CD14-positive monocyte (primary cell): ENCODE measurements at regions not wholly inside any gene's neighbourhood (a gene's known extent, or its start where the extent isn't known, plus 50 kb on each side); places are given as distances from the start of the nearest gene placed in this dataset.

Experiments used
- DNase-seq, 3 donors: peaks; one replicate each; pipeline ENCODE4 v3.0.0-alpha.2; 2011 to 2022
- H2AFZ ChIP-seq: 2 replicates; pipeline ENCODE4 v1.6.0; 2012; ENCODE audit warnings: mild to moderate bottlenecking, low read depth, low read length, inconsistent platforms; ENCODE audit not compliant: insufficient read depth, poor library complexity, severe bottlenecking
- H3K27ac ChIP-seq, 2 donors: 1 replicate in 1 of 2; 2 replicates in 1 of 2; pipeline ENCODE4 v1.5.1; 2012 to 2013; ENCODE audit warnings: low read length in 2 of 2, control low read depth in 1 of 2, inconsistent platforms in 1 of 2, low read depth in 1 of 2, mild to moderate bottlenecking in 1 of 2
- H3K27me3 ChIP-seq, 2 donors: one replicate each; pipeline versions ENCODE4 v1.6.0 to v1.6.1; 2011 to 2013; ENCODE audit warnings: low read length in 2 of 2; ENCODE audit not compliant: control insufficient read depth in 2 of 2, insufficient read depth in 2 of 2
- H3K36me3 ChIP-seq, 2 donors: replicated peaks in 1 of 2; 1 replicate in 1 of 2; 2 replicates in 1 of 2; pipeline versions ENCODE4 v1.5.1 to v1.6.1; 2012 to 2013; ENCODE audit warnings: low read length in 2 of 2, control low read depth in 1 of 2, inconsistent platforms in 1 of 2, mild to moderate bottlenecking in 1 of 2; ENCODE audit not compliant: insufficient read depth in 2 of 2, control insufficient read depth in 1 of 2
- H3K4me1 ChIP-seq, 2 donors: 1 replicate in 1 of 2; 2 replicates in 1 of 2; pipeline versions ENCODE4 v1.5.1 to v1.6.1; 2012 to 2013; ENCODE audit warnings: low read length in 2 of 2, control low read depth in 1 of 2, inconsistent platforms in 1 of 2, mild to moderate bottlenecking in 1 of 2, moderate library complexity in 1 of 2; ENCODE audit not compliant: insufficient read depth in 2 of 2, control insufficient read depth in 1 of 2
- H3K4me2 ChIP-seq: replicated peaks from 2 replicates; pipeline ENCODE3; 2012; ENCODE audit warnings: low read length, moderate library complexity, mild to moderate bottlenecking; ENCODE audit not compliant: poor library complexity, severe bottlenecking; ENCODE audit errors: extremely low read depth
- H3K4me3 ChIP-seq, 3 experiments: fragments of 200-600 bp in 1 of 3; sonication (generic) in 1 of 3; replicated peaks in 1 of 3; 1 replicate in 2 of 3; 2 replicates in 1 of 3; pipeline ENCODE4 v1.5.1; 2011 to 2013; ENCODE audit warnings: low read length in 3 of 3, mild to moderate bottlenecking in 3 of 3, control low read depth in 2 of 3, low read depth in 2 of 3, inconsistent platforms in 1 of 3, moderate library complexity in 1 of 3
- H3K79me2 ChIP-seq: 2 replicates; pipeline ENCODE4 v1.6.0; 2012; ENCODE audit warnings: mild to moderate bottlenecking, control low read depth, inconsistent platforms, low read length, moderate library complexity; ENCODE audit not compliant: insufficient read depth
- H3K9ac ChIP-seq: 2 replicates; pipeline ENCODE4 v1.6.0; 2017; ENCODE audit warnings: low read length, mild to moderate bottlenecking; ENCODE audit not compliant: insufficient read depth, poor library complexity, severe bottlenecking
- H3K9me3 ChIP-seq, 2 donors: replicated peaks in 1 of 2; 1 replicate in 1 of 2; 2 replicates in 1 of 2; pipeline versions ENCODE4 v1.5.1 to v1.6.1; 2012 to 2013; ENCODE audit warnings: low read length in 2 of 2, control low read depth in 1 of 2; ENCODE audit not compliant: control insufficient read depth in 1 of 2, insufficient read depth in 1 of 2
- H4K20me1 ChIP-seq: 2 replicates; pipeline ENCODE4 v1.6.0; 2012; ENCODE audit warnings: mild to moderate bottlenecking, low read length, control low read depth, moderate library complexity; ENCODE audit not compliant: insufficient read depth
- H3K27ac Mint-ChIP-seq, 7 donors: one replicate each; pipeline ENCODE4 v1.8.0; 2020; ENCODE audit warnings: mild to moderate bottlenecking in 7 of 7, mixed read lengths in 7 of 7, moderate library complexity in 6 of 7, inconsistent platforms in 2 of 7
- H3K27me3 Mint-ChIP-seq, 3 donors: one replicate each; pipeline ENCODE4 v1.8.0; 2021 to 2022; ENCODE audit warnings: low read depth in 3 of 3, mild to moderate bottlenecking in 3 of 3, mixed read lengths in 3 of 3, moderate library complexity in 3 of 3, inconsistent platforms in 1 of 3
- H3K36me3 Mint-ChIP-seq, 2 donors: one replicate each; pipeline ENCODE4 v1.8.0; 2020; ENCODE audit warnings: mixed read lengths in 2 of 2, inconsistent platforms in 1 of 2, mild to moderate bottlenecking in 1 of 2
- H3K4me1 Mint-ChIP-seq: one replicate; pipeline ENCODE4 v1.8.0; 2020; ENCODE audit warnings: mild to moderate bottlenecking, mixed read lengths
- H3K4me3 Mint-ChIP-seq, 2 donors: one replicate each; pipeline ENCODE4 v1.8.0; 2020; ENCODE audit warnings: mild to moderate bottlenecking in 2 of 2, mixed read lengths in 2 of 2, moderate library complexity in 1 of 2
- H3K9me3 Mint-ChIP-seq, 7 donors: one replicate each; pipeline ENCODE4 v1.8.0; 2020 to 2022; ENCODE audit warnings: mixed read lengths in 7 of 7, mild to moderate bottlenecking in 6 of 7, moderate library complexity in 6 of 7, inconsistent platforms in 2 of 7
- WGBS: methylation state at CpG from one replicate; pipeline ENCODE4 v1.1.5; 2013; ENCODE audit warnings: missing lambda C conversion rate; ENCODE audit not compliant: insufficient coverage; 5-methylcytosine and 5-hydroxymethylcytosine counted together
- intact Hi-C, 2 donors: fragments of 100-400 bp; cut with micrococcal nuclease; formaldehyde crosslinking; loops; one replicate each; pipeline versions ENCODE4 v1.15.0 to v1.15.1; 2023
- TF ChIP-seq, protein P1 (sequence below): fragments of 200-600 bp; IDR thresholded peaks from one replicate; pipeline ENCODE4 v1.8.0; 2022; ENCODE audit warnings: antibody characterized with exemption, mild to moderate bottlenecking

DNA sequence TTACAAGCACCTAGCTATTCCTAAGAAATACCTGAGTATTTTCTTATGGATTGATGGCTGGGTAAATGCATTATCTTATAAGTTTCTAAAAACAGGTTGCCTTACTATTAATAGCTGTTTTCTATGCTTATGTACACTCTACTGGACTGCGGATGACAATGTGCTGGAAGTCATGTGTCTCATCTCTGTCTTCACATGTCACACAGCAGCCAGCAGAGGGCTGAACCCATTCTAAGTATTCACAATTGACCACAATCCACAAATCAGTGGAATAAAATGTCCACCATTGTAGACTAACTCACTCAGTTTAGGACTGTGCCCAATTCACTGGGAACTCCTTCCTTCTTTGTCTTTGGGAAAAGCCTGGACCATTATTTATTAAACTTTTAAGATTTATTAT is 371.2 kb downstream of the INSIG2 start:
- 100% methylated on average over 1 of the region's 1 CpG for WGBS
- no peak overlapping the region for H2AFZ ChIP-seq
- no peak overlapping the region for H3K9ac ChIP-seq
- no peak overlapping the region for H3K27ac Mint-ChIP-seq
- no peaks in the 10 kb centered on the region for H4K20me1 ChIP-seq
- H3K36me3 Mint-ChIP-seq = no peaks in the 10 kb centered on the region
- H3K4me1 ChIP-seq = no peaks in the 10 kb centered on the region
- no peak overlapping the region for H3K4me3 ChIP-seq
- no peaks in the 10 kb centered on the region for H3K9me3 ChIP-seq
- peaks cover 0 to 5% (median 0%) of the 10 kb centered on the region in 3 donors for H3K27me3 Mint-ChIP-seq
- no peak overlapping the region for H3K4me2 ChIP-seq
- TF ChIP-seq, protein P1, sequence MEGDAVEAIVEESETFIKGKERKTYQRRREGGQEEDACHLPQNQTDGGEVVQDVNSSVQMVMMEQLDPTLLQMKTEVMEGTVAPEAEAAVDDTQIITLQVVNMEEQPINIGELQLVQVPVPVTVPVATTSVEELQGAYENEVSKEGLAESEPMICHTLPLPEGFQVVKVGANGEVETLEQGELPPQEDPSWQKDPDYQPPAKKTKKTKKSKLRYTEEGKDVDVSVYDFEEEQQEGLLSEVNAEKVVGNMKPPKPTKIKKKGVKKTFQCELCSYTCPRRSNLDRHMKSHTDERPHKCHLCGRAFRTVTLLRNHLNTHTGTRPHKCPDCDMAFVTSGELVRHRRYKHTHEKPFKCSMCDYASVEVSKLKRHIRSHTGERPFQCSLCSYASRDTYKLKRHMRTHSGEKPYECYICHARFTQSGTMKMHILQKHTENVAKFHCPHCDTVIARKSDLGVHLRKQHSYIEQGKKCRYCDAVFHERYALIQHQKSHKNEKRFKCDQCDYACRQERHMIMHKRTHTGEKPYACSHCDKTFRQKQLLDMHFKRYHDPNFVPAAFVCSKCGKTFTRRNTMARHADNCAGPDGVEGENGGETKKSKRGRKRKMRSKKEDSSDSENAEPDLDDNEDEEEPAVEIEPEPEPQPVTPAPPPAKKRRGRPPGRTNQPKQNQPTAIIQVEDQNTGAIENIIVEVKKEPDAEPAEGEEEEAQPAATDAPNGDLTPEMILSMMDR = no peak
- H3K9me3 Mint-ChIP-seq = no peaks in the 10 kb centered on the region
- intact Hi-C loops = no loop called here
- H3K4me3 Mint-ChIP-seq = no peak overlapping the region
- no peak overlapping the region for H3K27ac ChIP-seq
- H3K27me3 ChIP-seq = no peaks in the 10 kb centered on the region
- no peaks in the 10 kb centered on the region for H3K4me1 Mint-ChIP-seq
- DNase-seq = no peak
- no peaks in the 10 kb centered on the region for H3K79me2 ChIP-seq
- no peaks in the 10 kb centered on the region for H3K36me3 ChIP-seq

DNA sequence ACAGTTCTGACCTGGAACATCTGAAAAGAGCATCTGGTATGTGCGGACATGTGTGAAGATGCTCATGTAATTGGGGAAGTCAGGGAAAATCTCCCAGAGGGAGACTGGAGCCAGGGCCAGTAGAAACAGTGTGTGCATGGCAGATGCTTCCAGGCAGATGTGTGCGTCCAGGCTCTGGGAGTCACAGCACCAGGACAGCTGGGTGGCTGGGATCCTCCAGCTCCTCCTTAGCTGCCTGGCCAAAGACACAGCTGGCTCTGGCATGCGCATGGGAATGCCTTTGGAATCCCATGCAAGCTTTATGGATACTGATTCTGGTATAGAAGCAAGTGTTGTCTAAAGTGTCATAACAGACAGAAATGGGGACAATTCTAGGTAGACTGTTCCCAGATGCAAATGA is 369.7 kb downstream of the INSIG2 start:
- intact Hi-C loops = no loop called here
- DNase-seq = no peak
- no peak overlapping the region for H2AFZ ChIP-seq
- H3K9ac ChIP-seq = no peak overlapping the region
- WGBS = 95% methylated on average over 3 of the region's 3 CpGs
- H3K4me1 ChIP-seq = no peaks in the 10 kb centered on the region
- peaks cover 0 to 6% (median 2%) of the 10 kb centered on the region in 3 donors for H3K27me3 Mint-ChIP-seq
- H3K27ac ChIP-seq = no peak overlapping the region
- no peaks in the 10 kb centered on the region for H3K9me3 ChIP-seq
- H3K4me3 Mint-ChIP-seq = no peak overlapping the region
- no peak overlapping the region for H3K4me3 ChIP-seq
- no peaks in the 10 kb centered on the region for H3K79me2 ChIP-seq
- peaks cover 0 to 3% (median 0%) of the 10 kb centered on the region in 7 donors for H3K9me3 Mint-ChIP-seq
- H3K36me3 Mint-ChIP-seq = no peaks in the 10 kb centered on the region
- H3K27me3 ChIP-seq = no peaks in the 10 kb centered on the region
- no peaks in the 10 kb centered on the region for H3K4me1 Mint-ChIP-seq
- H3K4me2 ChIP-seq = no peak overlapping the region
- no peaks in the 10 kb centered on the region for H4K20me1 ChIP-seq
- H3K36me3 ChIP-seq = no peaks in the 10 kb centered on the region
- no peak overlapping the region for H3K27ac Mint-ChIP-seq
- TF ChIP-seq, protein P1 = no peak
